ENCODE measurements at regions not wholly inside any gene's neighbourhood (a gene's known extent, or its start where the extent isn't known, plus 50 kb on each side); places are given as distances from the start of the nearest gene placed in this dataset.

DNA sequence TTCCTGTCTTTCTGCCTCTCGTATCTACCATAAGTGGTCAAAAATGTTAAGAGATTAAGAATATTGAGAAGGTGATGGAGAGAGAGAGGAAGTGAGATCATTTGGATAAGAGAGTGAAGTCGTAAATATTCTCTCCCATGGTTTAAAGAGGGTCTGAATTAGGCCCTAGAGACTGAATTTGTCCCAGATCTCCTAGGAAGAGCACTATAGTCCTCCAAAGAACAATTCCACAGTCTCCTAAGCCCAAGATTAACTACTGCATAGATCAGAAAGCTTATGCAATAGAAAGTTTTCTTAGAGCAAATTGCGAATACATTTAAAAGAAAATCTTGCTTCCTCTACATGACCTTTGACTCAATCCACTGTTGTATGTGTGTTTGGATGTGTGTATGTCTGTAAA, 598.8 kb downstream of the TUSC7 start:
- no peak for TF ChIP-seq NANOG (IDR thresholded peaks at IDR 0.05; ENCODE audit: borderline replicate concordance)
- TF ChIP-seq, protein P1, sequence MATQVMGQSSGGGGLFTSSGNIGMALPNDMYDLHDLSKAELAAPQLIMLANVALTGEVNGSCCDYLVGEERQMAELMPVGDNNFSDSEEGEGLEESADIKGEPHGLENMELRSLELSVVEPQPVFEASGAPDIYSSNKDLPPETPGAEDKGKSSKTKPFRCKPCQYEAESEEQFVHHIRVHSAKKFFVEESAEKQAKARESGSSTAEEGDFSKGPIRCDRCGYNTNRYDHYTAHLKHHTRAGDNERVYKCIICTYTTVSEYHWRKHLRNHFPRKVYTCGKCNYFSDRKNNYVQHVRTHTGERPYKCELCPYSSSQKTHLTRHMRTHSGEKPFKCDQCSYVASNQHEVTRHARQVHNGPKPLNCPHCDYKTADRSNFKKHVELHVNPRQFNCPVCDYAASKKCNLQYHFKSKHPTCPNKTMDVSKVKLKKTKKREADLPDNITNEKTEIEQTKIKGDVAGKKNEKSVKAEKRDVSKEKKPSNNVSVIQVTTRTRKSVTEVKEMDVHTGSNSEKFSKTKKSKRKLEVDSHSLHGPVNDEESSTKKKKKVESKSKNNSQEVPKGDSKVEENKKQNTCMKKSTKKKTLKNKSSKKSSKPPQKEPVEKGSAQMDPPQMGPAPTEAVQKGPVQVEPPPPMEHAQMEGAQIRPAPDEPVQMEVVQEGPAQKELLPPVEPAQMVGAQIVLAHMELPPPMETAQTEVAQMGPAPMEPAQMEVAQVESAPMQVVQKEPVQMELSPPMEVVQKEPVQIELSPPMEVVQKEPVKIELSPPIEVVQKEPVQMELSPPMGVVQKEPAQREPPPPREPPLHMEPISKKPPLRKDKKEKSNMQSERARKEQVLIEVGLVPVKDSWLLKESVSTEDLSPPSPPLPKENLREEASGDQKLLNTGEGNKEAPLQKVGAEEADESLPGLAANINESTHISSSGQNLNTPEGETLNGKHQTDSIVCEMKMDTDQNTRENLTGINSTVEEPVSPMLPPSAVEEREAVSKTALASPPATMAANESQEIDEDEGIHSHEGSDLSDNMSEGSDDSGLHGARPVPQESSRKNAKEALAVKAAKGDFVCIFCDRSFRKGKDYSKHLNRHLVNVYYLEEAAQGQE (IDR thresholded peaks at IDR 0.05; ENCODE audit: unreplicated experiment): no peak
- TF ChIP-seq, protein P2, sequence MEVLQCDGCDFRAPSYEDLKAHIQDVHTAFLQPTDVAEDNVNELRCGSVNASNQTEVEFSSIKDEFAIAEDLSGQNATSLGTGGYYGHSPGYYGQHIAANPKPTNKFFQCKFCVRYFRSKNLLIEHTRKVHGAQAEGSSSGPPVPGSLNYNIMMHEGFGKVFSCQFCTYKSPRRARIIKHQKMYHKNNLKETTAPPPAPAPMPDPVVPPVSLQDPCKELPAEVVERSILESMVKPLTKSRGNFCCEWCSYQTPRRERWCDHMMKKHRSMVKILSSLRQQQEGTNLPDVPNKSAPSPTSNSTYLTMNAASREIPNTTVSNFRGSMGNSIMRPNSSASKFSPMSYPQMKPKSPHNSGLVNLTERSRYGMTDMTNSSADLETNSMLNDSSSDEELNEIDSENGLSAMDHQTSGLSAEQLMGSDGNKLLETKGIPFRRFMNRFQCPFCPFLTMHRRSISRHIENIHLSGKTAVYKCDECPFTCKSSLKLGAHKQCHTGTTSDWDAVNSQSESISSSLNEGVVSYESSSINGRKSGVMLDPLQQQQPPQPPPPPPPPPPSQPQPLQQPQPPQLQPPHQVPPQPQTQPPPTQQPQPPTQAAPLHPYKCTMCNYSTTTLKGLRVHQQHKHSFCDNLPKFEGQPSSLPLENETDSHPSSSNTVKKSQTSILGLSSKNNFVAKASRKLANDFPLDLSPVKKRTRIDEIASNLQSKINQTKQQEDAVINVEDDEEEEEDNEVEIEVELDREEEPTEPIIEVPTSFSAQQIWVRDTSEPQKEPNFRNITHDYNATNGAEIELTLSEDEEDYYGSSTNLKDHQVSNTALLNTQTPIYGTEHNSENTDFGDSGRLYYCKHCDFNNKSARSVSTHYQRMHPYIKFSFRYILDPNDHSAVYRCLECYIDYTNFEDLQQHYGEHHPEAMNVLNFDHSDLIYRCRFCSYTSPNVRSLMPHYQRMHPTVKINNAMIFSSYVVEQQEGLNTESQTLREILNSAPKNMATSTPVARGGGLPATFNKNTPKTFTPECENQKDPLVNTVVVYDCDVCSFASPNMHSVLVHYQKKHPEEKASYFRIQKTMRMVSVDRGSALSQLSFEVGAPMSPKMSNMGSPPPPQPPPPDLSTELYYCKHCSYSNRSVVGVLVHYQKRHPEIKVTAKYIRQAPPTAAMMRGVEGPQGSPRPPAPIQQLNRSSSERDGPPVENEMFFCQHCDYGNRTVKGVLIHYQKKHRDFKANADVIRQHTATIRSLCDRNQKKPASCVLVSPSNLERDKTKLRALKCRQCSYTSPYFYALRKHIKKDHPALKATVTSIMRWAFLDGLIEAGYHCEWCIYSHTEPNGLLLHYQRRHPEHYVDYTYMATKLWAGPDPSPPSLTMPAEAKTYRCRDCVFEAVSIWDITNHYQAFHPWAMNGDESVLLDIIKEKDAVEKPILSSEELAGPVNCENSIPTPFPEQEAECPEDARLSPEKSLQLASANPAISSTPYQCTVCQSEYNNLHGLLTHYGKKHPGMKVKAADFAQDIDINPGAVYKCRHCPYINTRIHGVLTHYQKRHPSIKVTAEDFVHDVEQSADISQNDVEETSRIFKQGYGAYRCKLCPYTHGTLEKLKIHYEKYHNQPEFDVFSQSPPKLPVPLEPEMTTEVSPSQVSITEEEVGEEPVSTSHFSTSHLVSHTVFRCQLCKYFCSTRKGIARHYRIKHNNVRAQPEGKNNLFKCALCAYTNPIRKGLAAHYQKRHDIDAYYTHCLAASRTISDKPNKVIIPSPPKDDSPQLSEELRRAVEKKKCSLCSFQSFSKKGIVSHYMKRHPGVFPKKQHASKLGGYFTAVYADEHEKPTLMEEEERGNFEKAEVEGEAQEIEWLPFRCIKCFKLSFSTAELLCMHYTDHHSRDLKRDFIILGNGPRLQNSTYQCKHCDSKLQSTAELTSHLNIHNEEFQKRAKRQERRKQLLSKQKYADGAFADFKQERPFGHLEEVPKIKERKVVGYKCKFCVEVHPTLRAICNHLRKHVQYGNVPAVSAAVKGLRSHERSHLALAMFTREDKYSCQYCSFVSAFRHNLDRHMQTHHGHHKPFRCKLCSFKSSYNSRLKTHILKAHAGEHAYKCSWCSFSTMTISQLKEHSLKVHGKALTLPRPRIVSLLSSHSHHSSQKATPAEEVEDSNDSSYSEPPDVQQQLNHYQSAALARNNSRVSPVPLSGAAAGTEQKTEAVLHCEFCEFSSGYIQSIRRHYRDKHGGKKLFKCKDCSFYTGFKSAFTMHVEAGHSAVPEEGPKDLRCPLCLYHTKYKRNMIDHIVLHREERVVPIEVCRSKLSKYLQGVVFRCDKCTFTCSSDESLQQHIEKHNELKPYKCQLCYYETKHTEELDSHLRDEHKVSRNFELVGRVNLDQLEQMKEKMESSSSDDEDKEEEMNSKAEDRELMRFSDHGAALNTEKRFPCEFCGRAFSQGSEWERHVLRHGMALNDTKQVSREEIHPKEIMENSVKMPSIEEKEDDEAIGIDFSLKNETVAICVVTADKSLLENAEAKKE (CRISPR knock-in tag; IDR thresholded peaks at IDR 0.05): no peak
- no peak for TF ChIP-seq ZNF331 (CRISPR knock-in tag; IDR thresholded peaks at IDR 0.05; ENCODE audit: low read depth)
- no peak for TF ChIP-seq EZH2 (IDR thresholded peaks at IDR 0.05; ENCODE audit: low read depth, unreplicated experiment)
- ATAC-seq: no peak
- no peak overlapping the region for H3K4me3 Mint-ChIP-seq
- no peaks in the 10 kb centered on the region for H3K4me1 Mint-ChIP-seq
- Histone ChIP-seq H3F3A (replicated peaks; ENCODE audit: low read depth) (no peaks in the 10 kb centered on the region), H3K79me2 (replicated peaks; ENCODE audit: insufficient read depth) (no peaks in the 10 kb centered on the region), H3K36me3 (ENCODE audit: insufficient read depth) (no peaks in the 10 kb centered on the region), H2AFZ (no peak overlapping the region), H3K9me2 (ENCODE audit: insufficient read depth) (no peaks in the 10 kb centered on the region), H3K4me2 (no peak overlapping the region), H3K27me3 (ENCODE audit: insufficient read depth) (no peaks in the 10 kb centered on the region), H3K4me1 (ENCODE audit: insufficient read depth) (no peaks in the 10 kb centered on the region), H4K20me1 (replicated peaks; ENCODE audit: insufficient read depth) (no peaks in the 10 kb centered on the region), H3K27ac (ENCODE audit: low read depth) (no peak overlapping the region), H3K4me3 (no peak overlapping the region)
- no peaks in the 10 kb centered on the region for H3K36me3 Mint-ChIP-seq (ENCODE audit: low read depth)
- no peak for DNase-seq (ENCODE audit: low spot score)
- H3K27ac Mint-ChIP-seq: no peak overlapping the region
- H3K9me3 Mint-ChIP-seq: no peaks in the 10 kb centered on the region
- H3K27me3 Mint-ChIP-seq (ENCODE audit: insufficient read depth, low read depth, poor library complexity): no peaks in the 10 kb centered on the region

All from GM23338 (cell line).